ENCODE measurements at regions not wholly inside any gene's neighbourhood (a gene's known extent, or its start where the extent isn't known, plus 50 kb on each side); places are given as distances from the start of the nearest gene placed in this dataset.

- no peak for DNase-seq (ENCODE audit: low read depth in 2 of 2)
These were observed 379.3 kb upstream of the PRMT6 start for GRCh38 chr1:106677181-106677580.

- DNase-seq (ENCODE audit: low read depth in 2 of 2): no peak
These were observed 378.8 kb upstream of the PRMT6 start for GRCh38 chr1:106677721-106678120.

GRCh38 chr1:106678279-106679050 lies 378.0 kb upstream of the PRMT6 start:
- no peak for DNase-seq (ENCODE audit: low read depth in 2 of 2)

GRCh38 chr1:106680216-106680615 lies 376.3 kb upstream of the PRMT6 start:
- DNase-seq (ENCODE audit: low read depth in 2 of 2): no peak

GRCh38 chr1:106680776-106681344 lies 375.6 kb upstream of the PRMT6 start:
- no peak for DNase-seq (ENCODE audit: low read depth in 2 of 2)

GRCh38 chr1:106681939-106682522 lies 374.4 kb upstream of the PRMT6 start:
- no peak for DNase-seq (ENCODE audit: low read depth in 2 of 2)

GRCh38 chr1:106688446-106688845 lies 368.0 kb upstream of the PRMT6 start:
- no peak for DNase-seq (ENCODE audit: low read depth in 2 of 2)

- no peak for DNase-seq (ENCODE audit: low read depth in 2 of 2)
These were observed 357.8 kb upstream of the PRMT6 start for GRCh38 chr1:106698660-106699059.

- no peak for DNase-seq (ENCODE audit: low read depth in 2 of 2)
These were observed 357.0 kb upstream of the PRMT6 start for GRCh38 chr1:106699433-106699832.

GRCh38 chr1:106700211-106700610 lies 356.3 kb upstream of the PRMT6 start:
- no peak for DNase-seq (ENCODE audit: low read depth in 2 of 2)

- DNase-seq (ENCODE audit: low read depth in 2 of 2): no peak
These were observed 350.5 kb upstream of the PRMT6 start for GRCh38 chr1:106705971-106706370.

GRCh38 chr1:106717591-106717990 lies 338.9 kb upstream of the PRMT6 start:
- DNase-seq (ENCODE audit: low read depth in 2 of 2): no peak

- DNase-seq (ENCODE audit: low read depth in 2 of 2): no peak
These were observed 334.7 kb upstream of the PRMT6 start for GRCh38 chr1:106721790-106722189.

- no peak for DNase-seq (ENCODE audit: low read depth in 2 of 2)
These were observed 334.0 kb upstream of the PRMT6 start for GRCh38 chr1:106722466-106722865.

- no peak for DNase-seq (ENCODE audit: low read depth in 2 of 2)
These were observed 329.3 kb upstream of the PRMT6 start for GRCh38 chr1:106727171-106727570.

- DNase-seq (ENCODE audit: low read depth in 2 of 2): no peak
These were observed 309.9 kb upstream of the PRMT6 start for GRCh38 chr1:106746448-106747085.

- DNase-seq (ENCODE audit: low read depth in 2 of 2): no peak
These were observed 309.2 kb upstream of the PRMT6 start for GRCh38 chr1:106747232-106747631.

GRCh38 chr1:106747791-106748190 lies 308.7 kb upstream of the PRMT6 start:
- DNase-seq (ENCODE audit: low read depth in 2 of 2): no peak

- DNase-seq (ENCODE audit: low read depth in 2 of 2): no peak
These were observed 307.9 kb upstream of the PRMT6 start for GRCh38 chr1:106748606-106749005.

GRCh38 chr1:106749491-106749890 lies 307.0 kb upstream of the PRMT6 start:
- DNase-seq (ENCODE audit: low read depth in 2 of 2): no peak

GRCh38 chr1:106749906-106750305 lies 306.6 kb upstream of the PRMT6 start:
- no peak for DNase-seq (ENCODE audit: low read depth in 2 of 2)

GRCh38 chr1:106751002-106751401 lies 305.5 kb upstream of the PRMT6 start:
- no peak for DNase-seq (ENCODE audit: low read depth in 2 of 2)

GRCh38 chr1:106753066-106753465 lies 303.4 kb upstream of the PRMT6 start:
- no peak for DNase-seq (ENCODE audit: low read depth in 2 of 2)
